ENCODE measurements at regions not wholly inside any gene's neighbourhood (a gene's known extent, or its start where the extent isn't known, plus 50 kb on each side); places are given as distances from the start of the nearest gene placed in this dataset.

DNA sequence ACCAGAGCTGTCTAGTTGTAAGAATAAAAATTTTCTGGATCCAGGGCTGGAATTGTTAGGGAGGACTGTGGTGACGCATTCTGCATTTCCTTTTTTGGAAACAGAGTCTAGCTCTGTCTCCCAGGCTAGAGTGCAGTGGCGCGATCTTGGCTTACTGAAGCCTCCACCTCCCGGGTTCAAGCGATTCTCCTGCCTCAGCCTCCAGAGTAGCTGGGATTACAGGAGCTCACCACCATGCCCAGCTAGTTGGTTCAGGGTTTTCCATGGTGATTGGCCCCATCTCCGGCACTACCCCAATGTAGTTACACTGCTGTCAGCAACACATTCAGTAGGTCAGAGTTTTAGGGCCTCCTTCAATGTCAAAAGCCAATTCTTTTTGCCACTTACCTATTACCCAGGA is 58.6 kb upstream of the RNF152 start:
- no peak overlapping the region for H3K4me3 ChIP-seq (ENCODE audit: low read depth, low read length)
- no peaks in the 10 kb centered on the region for H3K9me3 ChIP-seq (ENCODE audit: control insufficient read depth, insufficient read depth, low read depth, low read length)
- no peak for TF ChIP-seq ZBTB20 (tag by site-specific recombination; IDR thresholded peaks at IDR 0.05)
- no peak for TF ChIP-seq GLIS1 (tag by site-specific recombination; IDR thresholded peaks at IDR 0.05)
- TF ChIP-seq HOXA7 (CRISPR knock-in tag; IDR thresholded peaks at IDR 0.05; ENCODE audit: borderline replicate concordance), result no peak
- TF ChIP-seq ZBTB21 (tag by site-specific recombination; IDR thresholded peaks at IDR 0.05), result no peak
- TF ChIP-seq TSHZ1 (tag by site-specific recombination; IDR thresholded peaks at IDR 0.05; ENCODE audit: borderline replicate concordance), result no peak
- no peak for TF ChIP-seq ZFHX2 (tag by site-specific recombination; conservative IDR thresholded peaks at IDR 0.05)
- no peak for TF ChIP-seq MEIS1 (CRISPR knock-in tag; IDR thresholded peaks at IDR 0.05; ENCODE audit: borderline replicate concordance)
- no peak for TF ChIP-seq ZNF133 (tag by site-specific recombination; IDR thresholded peaks at IDR 0.05)
- no peak for TF ChIP-seq YY2 (tag by site-specific recombination; IDR thresholded peaks at IDR 0.05)
- TF ChIP-seq GLI2 (tag by site-specific recombination; IDR thresholded peaks at IDR 0.05; ENCODE audit: borderline replicate concordance, low read depth), result no peak
- TF ChIP-seq ZNF362 (tag by site-specific recombination; IDR thresholded peaks at IDR 0.05), result no peak
- TF ChIP-seq ZNF112 (tag by site-specific recombination; IDR thresholded peaks at IDR 0.05), result no peak
- no peak for TF ChIP-seq ZNF404 (tag by site-specific recombination; IDR thresholded peaks at IDR 0.05)
- no peak for TF ChIP-seq ZFP41 (tag by site-specific recombination; IDR thresholded peaks at IDR 0.05; ENCODE audit: borderline replicate concordance)
- TF ChIP-seq, protein P1, sequence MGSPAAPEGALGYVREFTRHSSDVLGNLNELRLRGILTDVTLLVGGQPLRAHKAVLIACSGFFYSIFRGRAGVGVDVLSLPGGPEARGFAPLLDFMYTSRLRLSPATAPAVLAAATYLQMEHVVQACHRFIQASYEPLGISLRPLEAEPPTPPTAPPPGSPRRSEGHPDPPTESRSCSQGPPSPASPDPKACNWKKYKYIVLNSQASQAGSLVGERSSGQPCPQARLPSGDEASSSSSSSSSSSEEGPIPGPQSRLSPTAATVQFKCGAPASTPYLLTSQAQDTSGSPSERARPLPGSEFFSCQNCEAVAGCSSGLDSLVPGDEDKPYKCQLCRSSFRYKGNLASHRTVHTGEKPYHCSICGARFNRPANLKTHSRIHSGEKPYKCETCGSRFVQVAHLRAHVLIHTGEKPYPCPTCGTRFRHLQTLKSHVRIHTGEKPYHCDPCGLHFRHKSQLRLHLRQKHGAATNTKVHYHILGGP (tag by site-specific recombination; IDR thresholded peaks at IDR 0.05), result no peak
- no peak for TF ChIP-seq ZNF239 (tag by site-specific recombination; IDR thresholded peaks at IDR 0.05)
- TF ChIP-seq, protein P2, sequence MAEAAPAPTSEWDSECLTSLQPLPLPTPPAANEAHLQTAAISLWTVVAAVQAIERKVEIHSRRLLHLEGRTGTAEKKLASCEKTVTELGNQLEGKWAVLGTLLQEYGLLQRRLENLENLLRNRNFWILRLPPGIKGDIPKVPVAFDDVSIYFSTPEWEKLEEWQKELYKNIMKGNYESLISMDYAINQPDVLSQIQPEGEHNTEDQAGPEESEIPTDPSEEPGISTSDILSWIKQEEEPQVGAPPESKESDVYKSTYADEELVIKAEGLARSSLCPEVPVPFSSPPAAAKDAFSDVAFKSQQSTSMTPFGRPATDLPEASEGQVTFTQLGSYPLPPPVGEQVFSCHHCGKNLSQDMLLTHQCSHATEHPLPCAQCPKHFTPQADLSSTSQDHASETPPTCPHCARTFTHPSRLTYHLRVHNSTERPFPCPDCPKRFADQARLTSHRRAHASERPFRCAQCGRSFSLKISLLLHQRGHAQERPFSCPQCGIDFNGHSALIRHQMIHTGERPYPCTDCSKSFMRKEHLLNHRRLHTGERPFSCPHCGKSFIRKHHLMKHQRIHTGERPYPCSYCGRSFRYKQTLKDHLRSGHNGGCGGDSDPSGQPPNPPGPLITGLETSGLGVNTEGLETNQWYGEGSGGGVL (tag by site-specific recombination; IDR thresholded peaks at IDR 0.05), result no peak
- POLR2A ChIA-PET, result no interaction called here
- H3K36me3 ChIP-seq (ENCODE audit: control insufficient read depth in 2 of 2, insufficient read depth in 1 of 2, low read length in 2 of 2), result no peaks in the 10 kb centered on the region
- H3K27ac ChIP-seq (ENCODE audit: extremely low read depth, low read depth, low read length), result no peak overlapping the region
- H3K4me1 ChIP-seq (ENCODE audit: control insufficient read depth, insufficient read depth, low read length), result 0 out of 2 replicates have a peak, but pooled peaks cover 2% of the 10 kb centered on the region
- CTCF ChIA-PET, result interaction anchor here (0.8 kb wide), 1 partner anchor 8 kb away, joined by 3 read pairs; no protein-coding TSS in a partner anchor

DNA sequence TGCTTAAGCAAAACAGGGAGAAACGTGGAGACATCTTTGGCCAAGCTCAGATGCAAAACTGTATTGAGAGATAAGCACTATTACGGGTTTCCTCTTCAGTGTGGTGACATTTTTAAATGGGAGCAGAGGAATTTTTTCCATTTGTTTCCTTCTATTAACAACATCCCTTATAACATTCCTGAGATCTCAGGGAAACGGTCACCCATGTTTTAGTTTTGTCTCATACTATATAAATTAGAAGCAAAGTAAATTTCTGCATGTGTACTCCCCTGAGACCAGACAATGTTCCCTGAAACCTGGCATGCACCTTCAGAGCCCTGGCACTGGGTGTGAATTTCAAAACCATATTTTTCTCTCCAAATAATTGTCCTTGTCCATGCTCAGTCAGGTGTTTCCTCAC is 57.6 kb upstream of the RNF152 start:
- CTCF ChIA-PET, result interaction anchor here (0.6 to 0.7 kb wide), 3 partner anchors 30 to 398 kb away, joined by 3 read pairs; no protein-coding TSS in a partner anchor
- POLR2A ChIA-PET, result no interaction called here
- TF ChIP-seq KLF9 (tag by site-specific recombination; IDR thresholded peaks at IDR 0.05; ENCODE audit: low read depth), result no peak
- no peak for TF ChIP-seq ZBTB7A (tag by site-specific recombination; IDR thresholded peaks at IDR 0.05; ENCODE audit: low read depth)
- Histone ChIP-seq H3K9me3 (ENCODE audit: control insufficient read depth, insufficient read depth, low read depth, low read length) (no peaks in the 10 kb centered on the region), H3K36me3 (ENCODE audit: control insufficient read depth in 2 of 2, insufficient read depth in 1 of 2, low read length in 2 of 2) (no peaks in the 10 kb centered on the region), H3K4me1 (ENCODE audit: control insufficient read depth, insufficient read depth, low read length) (0 out of 2 replicates have a peak, but pooled peaks cover 2% of the 10 kb centered on the region), H3K4me3 (ENCODE audit: low read depth, low read length) (no peak overlapping the region), H3K27ac (ENCODE audit: extremely low read depth, low read depth, low read length) (no peak overlapping the region)
